Type B pancreatic cell (in vitro differentiated cells): ENCODE measurements at regions not wholly inside any gene's neighbourhood (a gene's known extent, or its start where the extent isn't known, plus 50 kb on each side); places are given as distances from the start of the nearest gene placed in this dataset.
"Not testable (repeated sequence)": the region's sequence is repeated elsewhere in the genome, so short reads cannot be mapped to it uniquely, and the experiment has no call there.

Experiments used
- DNase-seq: peaks from one replicate; pipeline ENCODE4 v3.0.0; 2021; ENCODE audit warnings: mixed read lengths; ENCODE audit not compliant: unreplicated experiment; ENCODE audit errors: extremely low spot score
- H3K27ac Mint-ChIP-seq: 2 replicates; pipeline ENCODE4 v1.8.0; 2021; ENCODE audit warnings: mild to moderate bottlenecking, mixed read lengths
- H3K27me3 Mint-ChIP-seq: 2 replicates; pipeline ENCODE4 v1.8.0; 2021; ENCODE audit warnings: mixed read lengths
- H3K36me3 Mint-ChIP-seq: 2 replicates; pipeline ENCODE4 v1.8.0; 2021; ENCODE audit warnings: mixed read lengths
- H3K4me1 Mint-ChIP-seq: one replicate; pipeline ENCODE4 v1.8.0; 2021; ENCODE audit warnings: mixed read lengths; ENCODE audit not compliant: unreplicated experiment
- H3K4me3 Mint-ChIP-seq: 2 replicates; pipeline ENCODE4 v1.8.0; 2021; ENCODE audit warnings: mild to moderate bottlenecking, mixed read lengths
- H3K9me3 Mint-ChIP-seq: 2 replicates; pipeline ENCODE4 v1.8.0; 2021; ENCODE audit warnings: mixed read lengths
- CTCF ChIP-seq: fragments of 200-600 bp; sonication (generic); conservative IDR thresholded peaks from 2 replicates; pipeline ENCODE4 v1.5.0; 2021; ENCODE audit warnings: antibody characterized with exemption, mild to moderate bottlenecking

DNA sequence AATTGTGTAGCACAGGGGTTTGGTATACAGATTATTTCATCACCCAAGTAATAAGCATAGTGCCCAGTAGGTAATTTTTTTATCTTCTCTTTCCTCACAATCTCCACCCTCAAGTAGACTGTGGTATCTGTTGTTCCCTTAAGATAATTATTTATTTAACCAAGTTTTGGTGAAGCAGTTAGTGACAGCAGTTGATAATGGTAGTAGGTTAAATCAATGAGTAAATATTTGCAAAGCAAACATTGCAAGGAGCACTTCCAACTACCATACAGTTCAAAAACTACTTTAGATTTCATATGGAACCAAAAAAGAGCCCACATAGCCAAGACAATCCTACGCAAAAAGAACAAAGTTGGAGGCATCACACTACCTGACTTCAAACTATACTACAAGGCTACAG lies 291.8 kb downstream of the KCTD12 start:
- H3K4me1 Mint-ChIP-seq: peaks cover 6% of the 10 kb centered on the region
- no peak for DNase-seq
- H3K27ac Mint-ChIP-seq: no peak overlapping the region
- no peak overlapping the region for H3K4me3 Mint-ChIP-seq
- no peak for TF ChIP-seq CTCF
- peaks cover 16% of the 10 kb centered on the region for H3K27me3 Mint-ChIP-seq
- no peaks in the 10 kb centered on the region for H3K36me3 Mint-ChIP-seq
- H3K9me3 Mint-ChIP-seq: no peaks in the 10 kb centered on the region

DNA sequence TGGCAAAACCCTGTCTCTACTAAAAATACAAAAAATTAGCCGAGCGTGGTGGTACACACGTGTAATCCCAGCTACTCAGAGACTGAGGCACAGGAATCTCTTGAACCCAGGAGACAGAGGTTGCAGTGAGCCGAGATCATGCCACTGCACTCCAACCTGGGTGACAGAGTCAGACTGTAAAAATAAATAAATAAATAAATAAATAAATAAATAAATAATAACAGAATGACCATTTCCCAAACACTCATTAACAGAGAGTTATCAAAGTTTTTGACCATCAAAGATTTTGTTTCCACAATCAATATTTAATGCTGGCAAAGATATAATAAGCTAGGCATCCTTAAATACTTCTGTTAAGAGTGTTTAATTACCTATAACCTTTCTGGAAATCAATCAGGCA lies 299.4 kb downstream of the KCTD12 start:
- DNase-seq: no peak
- peaks cover 5% of the 10 kb centered on the region for H3K9me3 Mint-ChIP-seq
- H3K36me3 Mint-ChIP-seq: no peaks in the 10 kb centered on the region
- no peak overlapping the region for H3K4me3 Mint-ChIP-seq
- no peak overlapping the region for H3K27ac Mint-ChIP-seq
- H3K4me1 Mint-ChIP-seq: no peaks in the 10 kb centered on the region
- no peak for TF ChIP-seq CTCF
- H3K27me3 Mint-ChIP-seq: peaks cover 7% of the 10 kb centered on the region

- H3K27me3 Mint-ChIP-seq: no peaks in the 10 kb centered on the region
- DNase-seq: no peak
- H3K4me1 Mint-ChIP-seq: no peaks in the 10 kb centered on the region
- no peak for TF ChIP-seq CTCF
- no peaks in the 10 kb centered on the region for H3K36me3 Mint-ChIP-seq
- H3K4me3 Mint-ChIP-seq: no peak overlapping the region
- H3K27ac Mint-ChIP-seq: no peak overlapping the region
- H3K9me3 Mint-ChIP-seq: peaks cover 16% of the 10 kb centered on the region
Observed at GRCh38 chr13:76579701-76580100, 306.5 kb downstream of the KCTD12 start.

GRCh38 chr13:76575634-76576033 lies 310.6 kb downstream of the KCTD12 start:
- H3K36me3 Mint-ChIP-seq, H3K27me3 Mint-ChIP-seq, H3K27ac Mint-ChIP-seq, H3K4me3 Mint-ChIP-seq, H3K4me1 Mint-ChIP-seq, DNase-seq: not testable (repeated sequence)
- peaks cover 20% of the 10 kb centered on the region for H3K9me3 Mint-ChIP-seq

DNA sequence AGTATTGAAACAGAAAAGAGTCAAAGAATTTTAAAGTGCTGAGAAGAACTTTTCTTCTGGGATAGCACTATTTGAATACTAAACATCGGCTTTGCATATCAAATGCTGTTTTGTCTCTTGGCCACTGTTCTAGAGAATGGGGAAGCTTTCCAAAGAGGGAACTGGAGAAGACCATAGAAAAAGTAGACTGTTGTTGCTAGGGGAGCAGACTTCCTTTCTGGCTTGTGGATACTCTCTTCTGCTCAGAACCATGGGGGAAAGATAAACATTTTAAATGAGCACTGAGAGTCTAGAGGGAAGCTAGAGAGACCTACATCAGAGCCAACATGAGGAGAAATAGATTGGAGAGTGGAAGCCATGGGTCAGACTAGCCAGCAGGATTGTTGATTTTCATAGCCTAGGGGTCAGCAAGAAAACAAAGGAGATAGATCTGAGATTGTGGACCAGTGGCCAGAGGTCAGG lies 315.7 kb downstream of the KCTD12 start:
- Mint-ChIP-seq H3K4me3 (no peak overlapping the region), H3K9me3 (peaks cover 9% of the 10 kb centered on the region), H3K27me3 (no peaks in the 10 kb centered on the region), H3K36me3 (no peaks in the 10 kb centered on the region), H3K4me1 (no peaks in the 10 kb centered on the region), H3K27ac (no peak overlapping the region)
- no peak for DNase-seq
- no peak for TF ChIP-seq CTCF

GRCh38 chr13:76556627-76557026 lies 329.6 kb downstream of the KCTD12 start:
- no peak overlapping the region for H3K27ac Mint-ChIP-seq
- DNase-seq: no peak
- no peak overlapping the region for H3K4me3 Mint-ChIP-seq
- no peaks in the 10 kb centered on the region for H3K36me3 Mint-ChIP-seq
- peaks cover 9% of the 10 kb centered on the region for H3K4me1 Mint-ChIP-seq
- H3K9me3 Mint-ChIP-seq: no peaks in the 10 kb centered on the region
- H3K27me3 Mint-ChIP-seq: peaks cover 4% of the 10 kb centered on the region
- TF ChIP-seq CTCF: no peak
